ENCODE measurements at regions not wholly inside any gene's neighbourhood (a gene's known extent, or its start where the extent isn't known, plus 50 kb on each side); places are given as distances from the start of the nearest gene placed in this dataset.
"Not testable (repeated sequence)": the region's sequence is repeated elsewhere in the genome, so short reads cannot be mapped to it uniquely, and the experiment has no call there.

GRCh38 chr7:91618776-91619765 lies 261.4 kb downstream of the MTERF1 start:
- TF ChIP-seq POLR2AphosphoS5 (IDR thresholded peaks at IDR 0.05) = no peak
- no peak for TF ChIP-seq CTCF (IDR thresholded peaks at IDR 0.05)
- TF ChIP-seq EP300 (IDR thresholded peaks at IDR 0.05) = no peak
- no peak for TF ChIP-seq POLR2A (IDR thresholded peaks at IDR 0.05; ENCODE audit: low read depth)
- H3K4me1 ChIP-seq = no peaks in the 10 kb centered on the region
- WGBS = 62% methylated on average over 6 of the region's 6 CpGs
- no peak for DNase-seq (ENCODE audit: extremely low spot score)
- H3K9me3 ChIP-seq = no peaks in the 10 kb centered on the region
- no peak overlapping the region for H3K4me3 ChIP-seq
- H3K27ac ChIP-seq (replicated peaks in 1 of 4) = no peak overlapping the region
- H3K36me3 ChIP-seq = no peaks in the 10 kb centered on the region
- no peaks in the 10 kb centered on the region for H3K27me3 ChIP-seq
- intact Hi-C loops (cut with DNase I) = no loop called here

- Histone ChIP-seq H3K36me3 (no peaks in the 10 kb centered on the region), H3K4me3 (no peak overlapping the region), H3K27ac (replicated peaks in 1 of 4) (no peak overlapping the region), H3K27me3 (no peaks in the 10 kb centered on the region), H3K4me1 (no peaks in the 10 kb centered on the region), H3K9me3 (no peaks in the 10 kb centered on the region)
- intact Hi-C loops (cut with DNase I) = no loop called here
- no peak for DNase-seq (ENCODE audit: extremely low spot score)
- TF ChIP-seq POLR2AphosphoS5 (IDR thresholded peaks at IDR 0.05) = no peak
- no peak for TF ChIP-seq EP300 (IDR thresholded peaks at IDR 0.05)
- no peak for TF ChIP-seq CTCF (IDR thresholded peaks at IDR 0.05)
- no peak for TF ChIP-seq POLR2A (IDR thresholded peaks at IDR 0.05; ENCODE audit: low read depth)
- WGBS = 95% methylated on average over 1 of the region's 1 CpG
Observed at GRCh38 chr7:91620827-91621226, 259.7 kb downstream of the MTERF1 start.

- intact Hi-C loops (cut with DNase I) = not testable (repeated sequence)
Observed at GRCh38 chr7:91627324-91627723, 253.2 kb downstream of the MTERF1 start.

GRCh38 chr7:91628742-91629141 lies 251.8 kb downstream of the MTERF1 start:
- Histone ChIP-seq H3K36me3 (no peaks in the 10 kb centered on the region), H3K4me1 (peaks cover 0 to 6% (median 3%) of the 10 kb centered on the region in 4 donors), H3K27me3 (no peaks in the 10 kb centered on the region), H3K27ac (replicated peaks in 1 of 4) (no peak overlapping the region), H3K4me3 (no peak overlapping the region), H3K9me3 (no peaks in the 10 kb centered on the region)
- intact Hi-C loops (cut with DNase I) = no loop called here
- TF ChIP-seq POLR2AphosphoS5 (IDR thresholded peaks at IDR 0.05) (no peak), EP300 (IDR thresholded peaks at IDR 0.05) (no peak), POLR2A (IDR thresholded peaks at IDR 0.05; ENCODE audit: low read depth) (no peak), CTCF (IDR thresholded peaks at IDR 0.05) (no peak)
- WGBS = 61% methylated on average over 5 of the region's 5 CpGs
- no peak for DNase-seq (ENCODE audit: extremely low spot score)

More at GRCh38 chr7:91627324-91627723, 253.2 kb downstream of the MTERF1 start:
- DNase-seq (ENCODE audit: extremely low spot score); H3K4me3 ChIP-seq; H3K36me3 ChIP-seq; H3K9me3 ChIP-seq; H3K27ac ChIP-seq (replicated peaks in 1 of 4); H3K27me3 ChIP-seq; H3K4me1 ChIP-seq: not testable (repeated sequence)
- WGBS = 94% methylated on average over 26 of the region's 28 CpGs

- H3K4me3 ChIP-seq = no peak overlapping the region
- peaks cover 0 to 6% (median 3%) of the 10 kb centered on the region in 4 donors for H3K4me1 ChIP-seq
- H3K27me3 ChIP-seq = no peaks in the 10 kb centered on the region
- DNase-seq (ENCODE audit: extremely low spot score) = no peak
- no peak overlapping the region for H3K27ac ChIP-seq (replicated peaks in 1 of 4)
- no peak for TF ChIP-seq POLR2A (IDR thresholded peaks at IDR 0.05; ENCODE audit: low read depth)
- no peak for TF ChIP-seq POLR2AphosphoS5 (IDR thresholded peaks at IDR 0.05)
- no peak for TF ChIP-seq CTCF (IDR thresholded peaks at IDR 0.05)
- TF ChIP-seq EP300 (IDR thresholded peaks at IDR 0.05) = no peak
- intact Hi-C loops (cut with DNase I) = loop anchor here (10.0 kb wide), 1 partner anchor 546 kb away; no protein-coding TSS in a partner anchor
- H3K36me3 ChIP-seq = no peaks in the 10 kb centered on the region
- WGBS = 89% methylated on average over 1 of the region's 1 CpG
- no peaks in the 10 kb centered on the region for H3K9me3 ChIP-seq
Observed at GRCh38 chr7:91630581-91631380, 249.7 kb downstream of the MTERF1 start.

All from esophagus muscularis mucosa (tissue), 4 donors.